HG02571 (cell line): ENCODE measurements at regions not wholly inside any gene's neighbourhood (a gene's known extent, or its start where the extent isn't known, plus 50 kb on each side); places are given as distances from the start of the nearest gene placed in this dataset.
"Not testable (repeated sequence)": the region's sequence is repeated elsewhere in the genome, so short reads cannot be mapped to it uniquely, and the experiment has no call there.

ENCODE experiments used
- ATAC-seq: cut with Tn5 transposase; IDR thresholded peaks from one replicate; pipeline ENCODE4 v1.9.1; 2021; ENCODE audit warnings: mild to moderate bottlenecking, moderate library complexity; ENCODE audit not compliant: unreplicated experiment

DNA sequence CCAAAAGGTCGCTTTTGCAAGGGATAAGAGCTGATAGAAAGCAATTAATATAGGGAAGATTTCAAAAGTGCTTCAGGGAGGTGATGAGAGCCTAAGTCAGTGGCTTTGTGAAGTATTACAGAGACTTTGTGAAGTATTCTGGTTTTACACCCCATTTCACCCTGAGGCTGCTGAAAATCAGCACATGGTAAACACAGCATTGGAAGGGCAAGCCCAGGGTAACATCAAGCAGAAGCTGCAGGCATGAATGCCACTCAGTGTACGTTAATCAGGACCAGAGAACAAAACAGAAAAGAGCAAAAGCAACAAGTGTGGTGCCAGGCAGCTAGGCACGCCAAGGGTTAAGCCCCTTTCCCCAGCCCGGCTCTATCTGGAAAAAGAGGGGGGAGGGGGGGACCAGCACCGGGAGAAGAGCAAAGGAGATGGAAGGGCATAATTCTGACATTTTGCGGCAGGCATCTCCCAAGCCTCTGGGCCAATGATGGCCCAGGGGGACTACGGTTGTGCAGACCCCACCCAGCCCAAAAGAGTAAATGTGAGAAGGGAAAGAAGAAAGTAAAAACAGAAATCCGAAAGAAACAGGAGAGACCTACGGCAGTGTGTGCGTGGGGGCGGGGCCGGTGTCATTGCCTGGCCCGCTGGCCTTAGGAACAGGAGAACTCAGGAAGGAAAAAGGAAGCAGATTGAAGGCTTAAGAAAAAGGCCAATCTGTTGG is 58.9 kb downstream of the DHRS2 start:
- no peak for ATAC-seq

DNA sequence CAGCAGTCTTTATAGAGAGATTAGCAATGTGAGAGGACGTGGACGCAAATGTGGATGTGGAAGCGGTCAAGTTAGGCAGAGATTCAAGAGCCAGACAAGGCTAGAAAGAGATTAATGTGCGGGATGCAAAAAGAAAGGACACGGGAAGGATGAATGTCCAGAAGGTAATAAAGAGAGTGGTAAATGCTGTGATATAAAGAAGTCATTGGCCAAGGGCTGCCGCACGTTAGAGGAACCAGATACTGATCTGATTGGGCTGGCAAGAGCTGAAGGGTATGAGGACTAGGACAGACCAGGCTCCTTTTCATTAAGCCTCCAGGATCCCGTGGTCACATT is 59.5 kb downstream of the DHRS2 start:
- ATAC-seq = no peak

DNA sequence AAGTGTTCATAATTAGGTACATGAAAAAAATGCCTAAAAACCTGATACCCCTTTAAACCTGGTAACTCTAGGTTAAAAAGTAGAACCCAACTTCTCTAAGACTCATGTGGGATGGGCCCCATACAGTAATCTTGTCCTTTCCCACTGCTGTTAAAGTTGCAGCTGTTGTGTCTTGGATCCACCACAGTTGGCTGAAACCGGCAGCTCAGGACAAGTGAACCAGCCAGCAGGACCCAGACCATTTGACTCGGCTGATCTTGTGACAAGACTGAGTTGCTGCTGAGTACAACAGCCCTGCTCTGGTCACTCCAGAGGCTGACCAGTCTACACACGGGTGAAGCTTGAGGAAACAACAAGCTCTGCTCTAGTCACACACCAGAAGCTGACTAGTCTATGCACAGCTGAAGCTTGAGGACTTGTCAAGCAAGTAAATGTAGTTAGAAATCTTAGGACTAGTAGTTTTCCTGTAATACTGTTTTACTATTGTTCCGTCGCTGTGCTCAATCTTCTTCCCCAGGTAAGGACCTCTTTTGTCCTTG is 60.6 kb downstream of the DHRS2 start:
- no peak for ATAC-seq

DNA sequence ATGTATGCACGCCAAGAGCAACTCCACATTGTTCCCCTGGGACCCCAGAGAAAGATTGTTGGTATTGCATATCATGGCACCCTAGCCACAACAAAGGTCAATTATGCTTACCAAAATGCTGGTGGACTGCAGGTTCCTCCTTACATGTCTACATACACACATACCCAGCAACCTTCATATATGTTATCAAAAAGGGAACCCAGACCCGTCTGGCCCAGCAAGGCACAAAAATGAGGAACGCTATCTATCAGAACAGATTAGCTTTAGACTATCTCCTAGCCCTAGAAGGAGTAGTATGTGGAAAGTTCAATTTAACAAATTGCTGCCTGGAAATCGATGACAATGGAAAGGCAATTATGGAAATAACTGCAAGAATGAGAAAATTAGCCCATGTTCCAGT is 61.5 kb downstream of the DHRS2 start:
- no peak for ATAC-seq

DNA sequence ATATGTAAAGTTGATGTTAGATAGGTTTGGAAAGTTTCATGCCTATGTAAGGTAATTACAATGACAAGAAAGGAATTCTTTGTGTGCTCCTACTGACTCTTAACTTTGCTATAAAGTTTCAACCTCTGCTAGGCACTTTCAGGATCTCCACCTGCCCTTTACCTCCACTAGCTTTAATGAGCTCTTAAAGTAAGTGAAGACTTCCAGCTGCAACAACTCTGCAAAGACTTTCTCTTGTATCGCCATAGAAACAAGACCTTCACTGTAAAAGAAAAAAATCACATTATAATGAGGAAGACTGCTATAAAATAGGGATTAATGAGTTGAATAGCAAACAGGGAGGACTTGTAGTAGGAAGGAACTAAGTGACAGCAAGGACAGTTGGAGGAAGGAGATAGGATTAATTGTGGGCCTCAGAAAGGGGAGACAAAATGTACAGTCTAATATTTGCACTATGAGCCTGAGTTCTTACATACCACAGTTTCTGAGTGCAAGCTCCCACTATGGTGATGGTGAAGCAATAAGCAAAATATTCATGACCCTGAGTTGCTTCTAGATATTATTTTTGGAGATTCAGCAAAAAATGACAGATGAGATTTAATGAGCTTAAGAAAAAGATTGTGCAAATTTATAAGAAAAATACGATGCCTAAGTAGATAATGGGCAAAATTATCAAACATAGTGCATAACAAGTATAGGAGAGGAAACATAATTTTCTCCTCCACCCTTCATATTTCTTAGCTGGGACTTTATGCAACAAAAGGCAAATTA is 66.7 kb downstream of the DHRS2 start:
- no peak for ATAC-seq

DNA sequence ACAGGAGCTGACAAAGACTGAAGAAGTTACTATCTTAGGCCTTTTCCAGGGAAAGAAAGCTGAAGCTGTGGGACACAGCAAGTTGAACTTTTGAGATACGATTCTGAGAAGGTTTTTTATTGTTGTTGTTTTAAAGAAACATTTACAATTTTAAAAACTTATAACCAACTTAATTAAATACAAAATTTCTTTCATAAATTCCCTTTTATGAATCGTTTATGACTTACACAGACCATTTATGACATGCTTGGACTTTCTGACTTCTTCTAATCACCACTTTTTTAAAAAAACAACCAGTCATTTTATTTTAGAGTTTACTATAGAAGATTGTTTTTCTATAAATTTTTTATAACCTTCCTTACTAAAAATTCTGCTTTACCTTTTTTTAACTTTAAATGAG is 68.7 kb downstream of the DHRS2 start:
- no peak for ATAC-seq

DNA sequence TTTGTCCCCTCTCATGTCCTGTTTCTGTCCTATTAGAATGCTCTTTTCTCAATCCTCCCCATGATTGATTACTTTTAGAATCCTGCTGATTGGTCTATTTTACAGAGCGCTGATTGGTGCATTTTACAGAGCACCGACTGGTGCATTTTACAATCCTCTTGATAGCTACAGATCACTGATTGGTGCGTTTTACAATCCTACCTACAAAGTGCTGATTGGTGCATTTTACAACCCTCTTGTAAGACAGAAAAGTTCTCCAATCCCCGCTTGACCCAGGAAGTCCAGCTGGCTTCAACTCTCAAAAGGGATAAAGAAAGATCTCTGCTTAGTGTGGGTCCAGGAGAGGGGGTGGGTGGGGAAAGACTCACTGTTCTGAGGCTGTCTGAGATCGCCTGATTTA is 71.3 kb downstream of the DHRS2 start:
- ATAC-seq = no peak

DNA sequence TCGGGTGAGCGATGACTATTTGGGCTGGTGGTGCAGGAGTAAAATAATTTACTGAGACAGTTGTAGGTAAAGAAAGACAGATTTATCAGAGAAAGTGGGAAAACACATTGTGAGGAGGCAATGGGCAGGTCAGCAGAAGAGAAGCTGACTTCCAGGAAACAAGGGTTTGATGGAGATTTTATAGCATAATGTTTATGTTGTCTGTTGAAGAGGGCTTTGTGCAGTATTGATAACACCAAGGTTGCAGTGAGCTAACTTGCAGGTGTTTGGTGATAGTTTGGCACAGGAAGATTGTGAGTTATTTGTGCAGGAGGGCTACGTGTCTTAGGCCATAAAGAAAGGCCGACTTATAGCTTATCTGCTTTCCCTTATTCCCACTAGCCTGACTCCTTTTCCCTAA is 72.2 kb downstream of the DHRS2 start:
- no peak for ATAC-seq

DNA sequence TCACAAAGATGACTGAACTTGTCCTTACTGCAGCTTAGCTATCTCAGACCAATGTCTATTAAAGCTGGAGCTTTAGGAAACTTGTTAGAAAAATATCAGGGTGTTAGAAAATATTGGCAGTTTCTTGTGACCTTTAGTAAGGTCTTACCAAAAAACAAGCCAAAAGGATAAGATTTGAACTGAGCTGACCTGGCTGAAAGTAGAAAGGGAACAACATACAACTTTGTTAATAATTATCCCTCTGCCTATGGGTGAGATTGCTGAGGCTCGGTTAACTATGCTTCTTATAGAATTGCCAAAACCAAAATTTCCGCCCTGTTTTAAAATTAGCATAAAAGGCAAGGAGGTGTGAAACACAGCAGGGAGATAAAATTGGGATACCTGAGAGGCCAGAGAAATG is 73.8 kb downstream of the DHRS2 start:
- no peak for ATAC-seq

DNA sequence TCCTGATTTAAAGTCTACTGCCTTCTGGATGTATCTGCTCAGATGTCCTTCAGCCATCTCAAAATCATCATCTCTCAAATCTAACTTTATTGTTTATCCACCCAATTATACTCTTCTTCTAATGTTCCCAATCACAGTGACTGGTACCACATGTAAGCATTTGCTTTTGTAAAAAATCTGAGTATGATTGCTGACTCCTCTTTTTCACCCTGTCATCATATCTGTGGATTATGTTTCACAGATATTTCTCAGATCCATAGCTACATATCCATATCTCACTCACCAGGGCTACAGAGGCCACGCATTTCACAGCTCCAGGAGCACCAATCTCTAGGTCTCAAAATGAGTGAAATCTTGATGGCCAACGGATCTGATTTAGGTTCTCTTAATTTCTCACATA is 76.1 kb downstream of the DHRS2 start:
- no peak for ATAC-seq

DNA sequence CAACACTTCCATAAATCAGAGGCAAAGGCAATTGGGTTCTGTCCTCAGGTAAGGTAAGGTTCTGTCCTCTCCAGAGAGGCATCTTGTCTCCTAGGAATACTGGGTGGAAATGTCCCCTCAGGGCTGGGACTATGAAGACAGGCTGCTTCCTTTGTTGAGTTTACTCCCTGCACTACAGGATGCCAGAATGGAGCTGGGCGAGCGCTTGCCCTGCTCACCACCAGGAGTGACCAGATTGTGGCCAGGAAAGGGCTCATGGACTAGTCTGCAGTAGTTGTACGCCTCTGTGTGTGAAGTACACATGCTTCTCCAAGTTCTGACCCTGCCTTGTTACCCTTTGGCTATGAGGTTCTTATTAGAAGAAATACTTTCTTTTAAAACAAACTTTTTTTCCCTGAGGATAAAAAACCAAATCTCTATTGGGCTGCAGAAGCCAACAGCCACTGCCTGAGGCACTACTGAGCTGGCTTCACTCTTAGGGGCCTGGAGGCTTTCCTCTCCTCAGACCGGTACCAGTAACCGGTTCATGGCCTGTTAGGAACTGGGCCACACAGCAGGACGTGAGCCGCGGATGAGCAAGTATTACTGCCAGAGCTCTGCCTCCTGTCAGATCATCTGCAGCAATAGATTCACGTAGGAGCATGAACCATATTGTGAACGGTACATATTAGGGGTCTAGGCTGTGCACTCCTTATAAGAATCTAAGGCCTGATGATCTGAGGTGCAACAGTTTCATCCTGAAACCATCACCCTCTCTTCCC is 83.2 kb downstream of the DHRS2 start:
- no peak for ATAC-seq

DNA sequence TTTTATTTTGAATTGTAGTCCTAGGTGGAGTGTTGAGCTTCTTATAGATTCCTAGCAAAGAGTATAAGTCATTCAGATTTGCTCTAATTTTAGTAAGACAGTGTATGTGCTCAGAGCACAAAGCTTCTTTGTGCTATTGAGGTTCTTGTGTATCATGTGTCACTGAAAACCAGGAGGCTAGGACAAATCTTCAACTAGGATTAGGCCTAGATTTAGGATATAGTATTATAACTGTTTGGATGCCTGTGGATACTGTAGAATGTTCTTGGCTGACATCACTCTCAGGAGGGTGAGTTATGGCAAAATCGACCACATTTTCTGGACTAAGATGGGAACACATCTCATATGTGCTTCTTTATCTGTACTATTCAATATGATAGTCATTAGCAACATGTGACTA is 86.5 kb downstream of the DHRS2 start:
- no peak for ATAC-seq

DNA sequence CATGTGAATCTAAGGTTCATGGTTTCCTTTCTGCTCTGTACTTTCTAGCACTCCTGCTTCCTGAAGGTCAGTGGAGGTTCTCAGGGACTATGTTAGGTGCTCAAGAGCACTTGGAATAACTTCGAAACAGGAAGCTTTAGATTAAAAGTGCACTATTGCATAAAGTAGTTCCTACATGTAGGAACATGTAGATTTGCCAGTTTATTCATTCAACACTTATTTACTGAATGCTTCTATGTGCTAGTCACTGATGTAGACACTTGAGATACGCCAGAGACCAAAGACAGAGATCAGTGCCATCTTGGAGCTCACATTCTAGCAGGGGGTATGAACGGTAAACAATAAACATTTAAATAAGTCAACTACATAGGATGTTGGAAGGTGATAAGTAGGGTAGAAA is 87.7 kb downstream of the DHRS2 start:
- ATAC-seq = no peak

DNA sequence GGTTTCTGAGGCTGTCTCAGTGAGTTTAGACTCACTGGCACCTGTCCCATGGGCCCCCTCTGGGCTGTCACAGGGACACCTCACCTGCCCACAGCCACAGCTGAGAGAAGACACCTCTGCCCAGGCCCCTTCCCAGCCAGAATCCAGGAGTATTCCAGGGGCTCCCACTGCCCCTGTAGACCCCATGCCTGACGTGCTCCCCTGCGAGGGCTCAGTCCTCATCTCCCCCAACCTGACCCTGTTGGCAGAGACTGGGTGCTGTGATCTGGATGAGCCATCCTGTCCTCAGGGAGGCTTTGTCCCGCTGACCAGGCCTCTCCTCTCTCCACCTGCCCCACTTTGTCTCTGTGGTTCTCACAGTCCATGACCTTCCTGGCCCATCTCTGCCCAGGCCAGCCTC is 89.4 kb downstream of the DHRS2 start:
- no peak for ATAC-seq

DNA sequence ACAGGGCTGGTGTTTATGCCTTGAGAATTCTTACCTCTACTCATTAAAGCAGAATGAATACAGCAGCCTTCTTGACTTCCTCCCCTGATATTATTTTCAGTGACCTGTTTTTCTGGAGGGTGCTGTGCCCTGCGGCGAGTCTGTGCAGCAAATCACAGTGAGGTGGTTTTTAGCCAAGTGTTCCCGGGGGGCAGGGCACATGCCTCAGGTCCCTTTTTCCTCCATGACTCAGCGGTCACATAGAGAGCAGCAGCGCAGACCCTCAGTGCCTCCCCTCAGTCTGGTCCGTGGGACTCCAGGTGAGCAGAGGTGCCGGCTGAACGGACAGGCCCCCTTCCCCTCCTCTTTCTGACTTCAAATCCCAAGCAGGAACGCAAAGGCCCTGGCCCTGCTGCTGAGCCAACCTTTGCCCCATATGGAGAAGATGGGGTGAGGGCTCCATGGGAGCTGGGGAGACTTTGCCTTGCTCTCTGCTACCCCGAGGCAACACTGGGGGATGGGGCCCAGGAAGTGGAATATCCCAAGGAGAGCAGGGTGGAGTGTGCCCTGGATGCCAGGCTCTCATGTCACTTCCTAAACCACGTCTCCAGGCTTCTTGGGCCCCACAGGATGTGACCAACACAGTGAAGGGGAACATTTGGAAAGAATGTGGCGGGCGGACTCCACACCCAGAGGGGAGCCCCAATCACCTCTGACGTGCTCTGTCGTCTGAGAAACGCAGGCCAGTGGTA is 90.0 kb downstream of the DHRS2 start:
- no peak for ATAC-seq

DNA sequence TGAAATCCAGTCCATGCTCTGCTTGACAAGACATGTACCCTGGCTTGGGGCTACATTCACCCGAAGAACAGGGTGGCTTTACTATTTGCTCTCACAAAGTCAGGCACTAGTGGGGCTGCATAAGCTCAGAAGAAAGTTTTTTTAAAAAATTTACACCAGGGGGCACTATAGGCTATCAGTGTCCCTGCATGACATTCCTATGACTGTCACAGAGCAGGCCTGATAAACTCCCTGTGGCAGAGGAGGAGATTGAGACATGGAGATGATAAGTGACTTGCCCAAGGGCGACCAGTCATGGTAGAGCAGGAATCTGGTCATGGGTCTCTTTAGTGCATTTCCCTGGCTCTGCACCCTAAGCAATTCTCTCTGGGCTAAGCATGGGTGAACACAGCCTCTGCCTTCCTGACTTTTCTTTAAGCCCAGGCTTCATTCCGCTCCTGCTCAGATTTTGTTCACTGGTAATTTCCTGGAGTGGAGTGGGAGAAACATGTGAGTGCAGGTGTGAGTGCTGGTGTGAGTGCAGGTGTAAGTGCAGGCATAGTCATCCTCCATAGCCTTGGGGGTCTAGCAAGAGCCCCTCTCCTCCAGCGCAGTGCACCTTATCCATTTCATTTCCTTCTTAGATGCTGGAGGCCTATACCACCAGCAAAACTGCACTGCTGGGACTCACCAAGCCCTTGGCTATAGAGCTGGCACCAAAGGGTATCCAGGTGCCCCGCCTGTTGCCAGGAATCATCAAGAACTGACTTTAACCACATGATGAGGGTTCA is 91.6 kb downstream of the DHRS2 start:
- ATAC-seq = no peak

DNA sequence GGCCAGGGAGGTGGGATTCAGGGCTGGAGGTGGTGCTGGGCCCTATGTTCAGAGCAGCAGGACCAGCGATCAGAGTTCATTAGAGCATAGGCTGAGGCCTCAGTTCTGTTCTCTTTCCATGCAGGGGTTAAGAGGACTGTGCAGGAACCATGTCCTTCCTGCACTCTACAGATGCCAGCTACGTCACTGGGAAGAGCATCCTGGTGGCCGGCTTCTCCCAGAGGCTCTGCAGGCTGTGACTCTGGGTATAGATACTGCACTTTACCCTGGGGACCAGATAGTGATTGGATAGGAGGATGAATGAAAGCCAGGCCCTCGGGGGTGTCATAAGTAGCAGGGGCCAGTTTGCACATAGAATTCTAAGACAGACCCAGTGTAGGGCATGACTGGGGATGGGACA is 92.6 kb downstream of the DHRS2 start:
- no peak for ATAC-seq

DNA sequence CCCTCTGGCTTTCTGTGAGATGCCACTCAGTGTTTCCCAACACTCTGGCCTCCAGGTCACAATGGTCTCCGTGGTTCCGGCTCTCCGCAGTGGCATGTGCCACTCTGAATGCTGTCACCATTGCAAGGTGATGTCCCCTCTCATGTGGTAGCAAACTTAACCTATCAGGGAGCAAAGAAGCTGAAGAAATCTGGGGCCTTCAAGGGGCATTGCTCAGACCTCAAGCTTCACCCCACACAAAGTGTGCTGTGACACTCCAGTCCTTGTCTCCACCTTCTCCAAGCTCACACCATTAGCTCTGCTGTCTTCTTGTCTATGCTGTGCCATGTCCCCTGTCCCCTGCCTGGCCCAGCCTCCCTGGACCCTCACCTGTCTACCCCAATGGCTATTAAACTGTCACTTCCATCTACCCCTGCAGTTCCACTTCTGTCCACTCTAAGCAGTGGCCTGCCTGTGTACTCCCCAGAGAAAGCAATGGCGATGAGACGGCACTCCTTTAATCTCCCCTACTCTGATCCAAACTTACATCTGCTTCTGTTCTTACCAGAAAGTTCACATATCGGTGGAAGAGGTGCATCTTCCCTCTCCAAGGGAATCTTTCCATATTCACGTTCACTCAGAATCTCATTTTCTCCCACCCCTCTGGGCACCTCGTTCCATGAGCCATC is 93.7 kb downstream of the DHRS2 start:
- no peak for ATAC-seq

DNA sequence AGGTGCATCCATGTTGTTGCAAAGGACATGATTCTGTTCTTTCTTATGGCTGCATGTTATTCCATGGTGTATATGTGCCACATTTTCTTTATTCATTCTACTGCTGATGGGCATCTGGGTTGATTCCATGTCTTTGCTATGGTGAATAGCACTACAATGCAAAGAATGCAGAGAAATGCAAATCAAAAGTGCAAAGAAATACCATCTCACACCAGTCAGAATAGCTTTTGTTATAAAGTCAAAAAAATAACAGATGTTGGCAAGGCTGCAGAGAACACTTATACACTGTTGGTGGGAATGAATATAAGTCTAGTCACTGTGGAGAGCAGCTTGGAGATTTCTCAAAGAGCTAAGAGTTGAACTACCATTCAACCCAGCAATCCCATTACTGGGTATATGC is 99.2 kb downstream of the DHRS2 start:
- ATAC-seq = no peak

DNA sequence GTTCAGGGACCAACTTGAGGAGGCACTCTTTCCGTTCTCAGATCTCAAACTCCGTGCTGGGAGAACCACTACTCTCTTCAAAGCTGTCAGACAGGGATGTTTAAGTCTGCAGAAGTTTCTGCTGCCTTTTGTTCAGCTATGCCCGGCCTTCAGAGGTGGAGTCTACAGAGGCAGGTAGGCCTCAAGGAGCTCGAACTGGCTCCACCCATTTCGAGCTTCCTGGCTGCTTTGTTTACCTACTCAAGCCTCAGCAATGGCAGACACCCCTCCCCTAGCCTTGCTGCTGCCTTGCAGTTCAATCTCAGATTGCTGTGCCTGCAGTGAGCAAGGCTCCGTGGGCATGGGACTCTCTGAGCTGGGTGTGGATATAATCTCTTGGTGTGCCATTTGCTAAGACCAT is 108.2 kb downstream of the DHRS2 start:
- ATAC-seq = not testable (repeated sequence)
